ENCODE measurements at regions not wholly inside any gene's neighbourhood (a gene's known extent, or its start where the extent isn't known, plus 50 kb on each side); places are given as distances from the start of the nearest gene placed in this dataset.

GRCh38 chr1:242946206-242946605 lies 308.9 kb downstream of the CEP170 start:
- TF ChIP-seq POLR2A (IDR thresholded peaks at IDR 0.05; ENCODE audit: low read depth, low read length) (no peak), POLR2AphosphoS5 (IDR thresholded peaks at IDR 0.05; ENCODE audit: low read depth, low read length) (no peak), TAF1 (IDR thresholded peaks at IDR 0.05; ENCODE audit: borderline replicate concordance, low read depth, low read length) (no peak)
